Uterus (tissue), 3 donors: ENCODE measurements at regions not wholly inside any gene's neighbourhood (a gene's known extent, or its start where the extent isn't known, plus 50 kb on each side); places are given as distances from the start of the nearest gene placed in this dataset.

Experiments used
- DNase-seq, 2 donors: peaks; one replicate each; pipeline ENCODE4 v3.0.0-alpha.2; 2019 to 2020
- H3K27ac ChIP-seq, 2 donors: fragments of 200-600 bp; sonication (generic); 1 replicate in 1 of 2; 2 replicates in 1 of 2; pipeline ENCODE4 v1.5.1; 2016 to 2018
- H3K27me3 ChIP-seq, 2 donors: fragments of 200-600 bp; sonication (generic); one replicate each; pipeline ENCODE4 v1.5.1; 2018 to 2019; ENCODE audit warnings: control low read depth in 1 of 2
- H3K36me3 ChIP-seq, 2 donors: fragments of 200-600 bp; sonication (generic); one replicate each; pipeline ENCODE4 v1.5.1; 2019; ENCODE audit warnings: control low read depth in 1 of 2
- H3K4me1 ChIP-seq, 2 donors: fragments of 200-600 bp; sonication (generic); one replicate each; pipeline ENCODE4 v1.5.1; 2018 to 2019; ENCODE audit warnings: control low read depth in 1 of 2
- H3K4me3 ChIP-seq, 2 donors: fragments of 200-600 bp; sonication (generic); 1 replicate in 1 of 2; 2 replicates in 1 of 2; pipeline ENCODE4 v1.5.1; 2018 to 2019; ENCODE audit warnings: mild to moderate bottlenecking in 1 of 2
- H3K9me3 ChIP-seq, 2 donors: fragments of 200-600 bp; sonication (generic); one replicate each; pipeline ENCODE4 v1.5.1; 2019; ENCODE audit warnings: control low read depth in 1 of 2
- CTCF ChIP-seq, 4 experiments: fragments of 200-600 bp in 2 of 4; fragments of 450-650 bp in 2 of 4; sonication (generic) in 2 of 4; IDR thresholded peaks; one replicate each; pipeline ENCODE4 v1.5.1; 2016 to 2019; ENCODE audit warnings: antibody characterized with exemption in 4 of 4, mild to moderate bottlenecking in 2 of 4, moderate library complexity in 1 of 4
- POLR2A ChIP-seq, 2 donors: fragments of 450-650 bp; IDR thresholded peaks; one replicate each; pipeline ENCODE4 v1.6.1; 2016; ENCODE audit warnings: antibody characterized with exemption in 2 of 2, mild to moderate bottlenecking in 1 of 2, moderate library complexity in 1 of 2
- intact Hi-C: fragments of 100-400 bp; cut with DNase I; formaldehyde crosslinking; loops from one replicate; pipeline ENCODE4 v1.15.1; 2023; ENCODE audit warnings: low total_unique reads
- donor health status: DM: yes; HTN: yes; CAD: no.

GRCh38 chr9:19938990-19939733 is 150.3 kb upstream of the SLC24A2 start:
- no peak for TF ChIP-seq POLR2A (IDR thresholded peaks at IDR 0.05)
- no peak for TF ChIP-seq CTCF (IDR thresholded peaks at IDR 0.05)
- Histone ChIP-seq H3K9me3 (no peaks in the 10 kb centered on the region), H3K27me3 (no peaks in the 10 kb centered on the region), H3K36me3 (no peaks in the 10 kb centered on the region), H3K4me1 (no peaks in the 10 kb centered on the region), H3K4me3 (no peak overlapping the region), H3K27ac (no peak overlapping the region)
- DNase-seq, result no peak
- intact Hi-C loops, result loop anchor here (10.0 kb wide), 1 partner anchor 396 kb away; no protein-coding TSS in a partner anchor

GRCh38 chr9:19937121-19937520 is 148.3 kb upstream of the SLC24A2 start:
- intact Hi-C loops, result loop anchor here (10.0 kb wide), 1 partner anchor 398 kb away; no protein-coding TSS in a partner anchor
- no peaks in the 10 kb centered on the region for H3K36me3 ChIP-seq
- no peak for TF ChIP-seq POLR2A (IDR thresholded peaks at IDR 0.05)
- no peak for TF ChIP-seq CTCF (IDR thresholded peaks at IDR 0.05)
- no peaks in the 10 kb centered on the region for H3K4me1 ChIP-seq
- H3K27ac ChIP-seq, result no peak overlapping the region
- H3K27me3 ChIP-seq, result no peaks in the 10 kb centered on the region
- no peak overlapping the region for H3K4me3 ChIP-seq
- no peaks in the 10 kb centered on the region for H3K9me3 ChIP-seq
- DNase-seq, result no peak

GRCh38 chr9:19936598-19936997 is 147.8 kb upstream of the SLC24A2 start:
- no peaks in the 10 kb centered on the region for H3K36me3 ChIP-seq
- no peaks in the 10 kb centered on the region for H3K27me3 ChIP-seq
- DNase-seq, result no peak
- H3K9me3 ChIP-seq, result no peaks in the 10 kb centered on the region
- H3K4me3 ChIP-seq, result no peak overlapping the region
- H3K4me1 ChIP-seq, result no peaks in the 10 kb centered on the region
- intact Hi-C loops, result loop anchor here (10.0 kb wide), 1 partner anchor 398 kb away; no protein-coding TSS in a partner anchor
- H3K27ac ChIP-seq, result no peak overlapping the region
- TF ChIP-seq CTCF (IDR thresholded peaks at IDR 0.05) (no peak), POLR2A (IDR thresholded peaks at IDR 0.05) (no peak)

- Histone ChIP-seq H3K4me1 (no peaks in the 10 kb centered on the region), H3K27ac (no peak overlapping the region), H3K27me3 (no peaks in the 10 kb centered on the region), H3K36me3 (no peaks in the 10 kb centered on the region), H3K4me3 (no peak overlapping the region), H3K9me3 (no peaks in the 10 kb centered on the region)
- intact Hi-C loops, result loop anchor here (10.0 kb wide), 1 partner anchor 399 kb away; no protein-coding TSS in a partner anchor
- TF ChIP-seq POLR2A (IDR thresholded peaks at IDR 0.05), result no peak
- TF ChIP-seq CTCF (IDR thresholded peaks at IDR 0.05), result no peak
- DNase-seq, result no peak
Measured at GRCh38 chr9:19935422-19935821, 146.6 kb upstream of the SLC24A2 start.

- intact Hi-C loops, result loop anchor here (10.0 kb wide), 1 partner anchor 400 kb away; no protein-coding TSS in a partner anchor
Measured at GRCh38 chr9:19934301-19934871, 145.5 kb upstream of the SLC24A2 start.

More at GRCh38 chr9:19934301-19934871, 145.5 kb upstream of the SLC24A2 start:
- TF ChIP-seq POLR2A (IDR thresholded peaks at IDR 0.05), result no peak
- no peak for TF ChIP-seq CTCF (IDR thresholded peaks at IDR 0.05)
- no peak for DNase-seq
- Histone ChIP-seq H3K4me3 (peak overlapping the region; percentile 28 to 33), H3K9me3 (no peaks in the 10 kb centered on the region), H3K36me3 (no peaks in the 10 kb centered on the region), H3K27ac (no peak overlapping the region), H3K4me1 (no peaks in the 10 kb centered on the region), H3K27me3 (no peaks in the 10 kb centered on the region)
